Mesodermal cell (in vitro differentiated cells): ENCODE measurements at regions not wholly inside any gene's neighbourhood (a gene's known extent, or its start where the extent isn't known, plus 50 kb on each side); places are given as distances from the start of the nearest gene placed in this dataset.

ENCODE experiments used
- H3K27ac ChIP-seq: 2 replicates; pipeline ENCODE4 v1.7.0; 2013; ENCODE audit warnings: mild to moderate bottlenecking, low read depth, low read length, moderate library complexity; ENCODE audit not compliant: severe bottlenecking
- H3K36me3 ChIP-seq: 2 replicates; pipeline ENCODE4 v1.7.1; 2013; ENCODE audit warnings: mild to moderate bottlenecking, low read length, moderate library complexity; ENCODE audit not compliant: control insufficient read depth, insufficient read depth
- H3K4me1 ChIP-seq: one replicate; pipeline ENCODE4 v1.7.1; 2013; ENCODE audit warnings: mild to moderate bottlenecking, low read length; ENCODE audit not compliant: insufficient read depth, control insufficient read depth, poor library complexity, severe bottlenecking
- H3K4me3 ChIP-seq: 2 replicates; pipeline ENCODE4 v1.7.0; 2013; ENCODE audit warnings: low read length, control low read depth, mild to moderate bottlenecking; ENCODE audit not compliant: insufficient read depth, poor library complexity, severe bottlenecking; ENCODE audit errors: extremely low read depth
- H3K9me3 ChIP-seq: 2 replicates; pipeline ENCODE4 v1.7.1; 2013; ENCODE audit warnings: mild to moderate bottlenecking, low read length, moderate library complexity; ENCODE audit not compliant: control insufficient read depth
- WGBS, 2 experiments: methylation state at CpG; one replicate each; pipeline ENCODE4 v1.1.5; 2013; ENCODE audit warnings: missing lambda C conversion rate in 2 of 2; ENCODE audit not compliant: insufficient coverage in 2 of 2; 5-methylcytosine and 5-hydroxymethylcytosine counted together

DNA sequence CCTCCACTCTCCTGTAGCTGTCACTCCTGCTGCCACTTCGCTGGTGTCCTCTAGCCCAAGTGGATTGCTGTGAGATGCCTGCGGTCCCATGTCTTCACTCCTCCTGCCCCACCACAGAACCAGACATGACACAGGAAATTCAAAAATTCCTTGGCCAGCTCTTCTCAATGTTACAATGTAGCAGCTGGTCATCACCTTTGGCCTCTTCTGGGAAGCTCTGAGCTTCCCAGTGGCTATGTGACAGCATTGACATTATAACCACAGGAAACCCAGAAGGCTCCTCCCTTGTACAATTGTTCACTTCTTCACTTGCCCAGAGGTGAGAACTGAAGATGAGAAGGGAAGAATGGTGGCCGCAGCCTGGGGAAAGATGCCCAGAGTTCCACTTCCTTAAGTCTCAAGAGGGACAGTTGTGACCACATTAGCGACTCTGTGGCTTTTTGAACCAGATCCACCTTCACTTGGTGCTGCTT is 76.1 kb upstream of the NAA20 start:
- Histone ChIP-seq H3K36me3 (peaks cover 56% of the 10 kb centered on the region), H3K9me3 (no peaks in the 10 kb centered on the region), H3K4me3 (no peak overlapping the region), H3K4me1 (peaks cover 38% of the 10 kb centered on the region), H3K27ac (no peak overlapping the region)
- 93 to 98% methylated on average over 4 of the region's 4 CpGs for WGBS, 2 experiments

GRCh38 chr20:19942611-19943010 is 74.6 kb upstream of the NAA20 start:
- WGBS, 2 experiments = 90 to 100% methylated on average over 1 of the region's 1 CpG
- Histone ChIP-seq H3K4me3 (no peak overlapping the region), H3K27ac (peak overlapping the region; percentile 71), H3K36me3 (peaks cover 55% of the 10 kb centered on the region), H3K4me1 (peaks cover 38% of the 10 kb centered on the region), H3K9me3 (no peaks in the 10 kb centered on the region)

GRCh38 chr20:19943061-19943521 is 74.1 kb upstream of the NAA20 start:
- H3K9me3 ChIP-seq = no peaks in the 10 kb centered on the region
- H3K27ac ChIP-seq = peak overlapping the region; percentile 71
- H3K36me3 ChIP-seq = peaks cover 55% of the 10 kb centered on the region
- H3K4me3 ChIP-seq = no peak overlapping the region
- peaks cover 43% of the 10 kb centered on the region for H3K4me1 ChIP-seq
- 89 to 95% methylated on average over 6 of the region's 7 CpGs for WGBS, 2 experiments

DNA sequence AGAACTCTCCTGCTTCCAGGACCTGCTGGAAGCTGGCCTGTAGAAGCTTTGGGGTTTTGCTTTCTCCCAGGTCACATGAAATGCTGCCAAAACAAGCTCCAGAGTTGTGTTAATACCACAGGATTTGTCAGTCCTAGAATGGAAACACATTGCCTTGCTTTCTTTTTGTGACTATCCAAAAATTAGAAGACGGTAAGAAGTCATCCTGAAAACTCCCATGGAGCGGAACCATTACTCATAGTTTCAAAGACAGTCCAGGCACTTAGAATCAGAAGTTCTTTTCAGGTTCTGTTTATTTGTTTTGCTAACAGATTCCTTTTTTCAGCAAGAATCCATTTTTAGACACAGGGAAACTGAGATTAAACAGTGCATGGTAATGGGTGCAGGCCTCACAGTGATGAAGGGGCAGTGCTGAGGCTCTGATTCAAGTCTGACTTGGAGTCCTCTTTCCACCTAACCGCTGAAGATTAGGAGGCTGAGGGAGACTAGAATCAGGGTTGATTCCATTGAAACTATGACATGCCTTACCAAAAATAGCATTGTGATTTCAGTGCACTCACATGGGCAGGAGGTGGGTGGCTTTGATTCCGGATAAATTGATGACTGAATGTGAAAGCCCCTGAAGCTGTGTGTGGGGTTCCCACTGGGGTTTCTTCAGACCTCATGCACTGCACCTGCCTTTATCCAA is 72.2 kb upstream of the NAA20 start:
- Histone ChIP-seq H3K9me3 (no peaks in the 10 kb centered on the region), H3K36me3 (peaks cover 54% of the 10 kb centered on the region), H3K4me1 (peaks cover 43% of the 10 kb centered on the region), H3K4me3 (no peak overlapping the region), H3K27ac (peak overlapping the region; percentile 2)
- 92 to 100% methylated on average over 1 to 3 of the region's 4 CpGs for WGBS, 2 experiments

DNA sequence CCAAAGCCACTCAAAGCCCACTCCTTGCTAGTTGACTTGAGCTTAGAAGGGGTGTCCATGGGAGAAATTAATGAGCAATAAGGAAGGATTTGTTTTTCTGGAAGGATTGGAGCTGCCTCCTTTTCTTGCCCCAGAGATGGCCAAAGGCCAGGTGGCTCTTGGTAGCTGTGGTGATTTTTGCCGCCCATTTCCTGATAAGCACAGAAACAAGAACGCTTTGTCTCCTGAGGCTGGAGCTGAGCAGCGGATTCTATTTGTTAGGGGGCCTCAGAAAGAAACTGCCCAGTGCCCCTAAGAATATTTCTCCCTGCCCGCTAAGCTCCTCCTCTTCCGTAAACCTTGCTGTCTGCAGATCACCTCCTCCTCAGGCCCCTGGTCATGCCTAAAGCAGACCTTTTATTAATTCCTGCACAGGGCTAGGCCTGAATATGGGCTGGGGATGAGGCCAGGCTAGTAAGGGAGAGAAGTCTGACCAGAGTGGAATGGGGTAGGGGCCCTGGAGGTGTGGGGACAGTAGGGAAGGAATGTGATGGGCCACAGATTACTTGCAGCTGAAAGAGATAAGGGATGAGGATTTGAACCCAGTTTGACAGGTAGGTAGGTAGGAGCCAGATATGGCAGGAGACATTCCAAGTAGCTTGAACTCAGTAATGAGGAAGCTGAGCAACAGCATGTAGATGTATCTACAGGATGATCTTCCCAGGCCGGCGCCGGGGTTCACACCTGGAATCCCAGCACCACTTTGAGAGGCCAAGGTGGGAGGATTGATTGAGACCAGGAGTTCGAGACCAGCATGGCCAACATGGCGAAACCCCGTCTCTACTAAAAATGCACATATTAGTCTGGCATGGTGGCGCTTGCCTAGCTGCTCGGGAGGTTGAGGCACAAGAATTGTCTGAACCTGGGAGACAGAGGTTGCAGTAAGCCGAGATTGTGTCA is 71.2 kb upstream of the NAA20 start:
- Histone ChIP-seq H3K36me3 (peaks cover 55% of the 10 kb centered on the region), H3K4me3 (no peak overlapping the region), H3K27ac (no peak overlapping the region), H3K4me1 (peaks cover 43% of the 10 kb centered on the region), H3K9me3 (no peaks in the 10 kb centered on the region)
- WGBS, 2 experiments = 90 to 94% methylated on average over 13 to 14 of the region's 14 CpGs

DNA sequence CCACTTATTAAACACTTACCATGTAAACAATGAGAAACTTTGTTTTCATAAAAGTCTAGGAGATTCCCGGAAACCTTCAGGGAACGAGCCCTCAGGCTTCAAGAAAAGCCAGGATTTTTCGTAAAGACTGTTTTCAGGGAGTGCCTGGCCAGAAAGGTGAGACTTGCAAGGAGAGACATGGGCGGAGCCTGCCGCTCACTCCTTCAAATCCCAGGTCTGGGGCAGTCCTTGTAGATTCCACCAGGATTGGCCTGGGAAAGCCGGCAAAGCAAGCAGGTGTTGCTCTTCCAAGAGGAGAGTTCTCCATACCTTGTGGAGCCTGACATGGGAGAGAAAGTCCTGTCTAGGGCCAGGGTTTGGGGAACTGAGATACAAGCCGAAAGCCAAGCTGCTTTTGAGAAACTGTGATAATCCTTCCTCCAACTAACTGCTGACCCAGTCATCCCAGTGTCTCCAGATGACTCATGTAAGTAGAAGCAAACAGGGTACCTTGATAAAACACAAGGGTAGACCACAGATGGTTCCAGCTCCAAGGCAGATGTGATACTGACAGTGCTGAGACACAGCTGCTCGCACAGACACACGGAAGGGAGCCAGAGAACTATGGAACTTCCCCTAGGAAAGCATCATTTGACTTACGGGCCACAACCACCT is 69.4 kb upstream of the NAA20 start:
- H3K27ac ChIP-seq = peak overlapping the region; percentile 32
- peaks cover 57% of the 10 kb centered on the region for H3K36me3 ChIP-seq
- H3K4me3 ChIP-seq = no peak overlapping the region
- WGBS, 2 experiments = 87 to 90% methylated on average over 8 of the region's 10 CpGs
- H3K9me3 ChIP-seq = no peaks in the 10 kb centered on the region
- peaks cover 47% of the 10 kb centered on the region for H3K4me1 ChIP-seq

DNA sequence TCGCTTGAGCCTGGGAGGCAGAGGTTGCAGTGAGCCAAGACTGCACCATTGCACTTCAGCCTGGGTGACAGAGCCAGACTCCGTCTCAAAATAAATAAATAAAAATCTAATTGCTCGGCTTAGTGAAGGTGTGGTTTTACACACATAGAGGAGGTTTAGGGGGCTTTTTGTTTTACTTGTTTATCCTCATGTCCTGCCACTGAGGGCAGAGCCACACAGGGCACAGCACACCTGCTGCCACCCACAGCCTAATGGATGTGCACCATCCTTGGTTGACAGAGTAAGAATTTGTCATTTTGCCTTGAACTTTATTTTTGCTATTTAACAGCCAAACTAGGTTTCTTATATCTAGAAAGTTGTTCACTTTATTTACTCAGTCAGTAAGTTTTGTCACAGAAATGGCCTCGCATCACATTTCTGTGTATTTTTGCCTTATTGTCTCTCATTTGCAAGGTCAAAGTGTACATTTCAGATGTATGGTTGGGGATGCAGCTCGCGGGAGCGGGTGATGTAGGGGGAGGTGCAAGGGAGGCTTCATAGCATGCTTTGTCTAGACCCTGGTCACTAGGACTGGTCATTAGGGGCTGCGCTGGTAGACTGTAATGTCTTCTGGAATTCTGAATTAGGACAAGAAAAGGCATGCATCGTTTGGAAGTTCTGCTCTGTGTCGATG is 67.8 kb upstream of the NAA20 start:
- no peaks in the 10 kb centered on the region for H3K9me3 ChIP-seq
- H3K36me3 ChIP-seq = peaks cover 56% of the 10 kb centered on the region
- WGBS, 2 experiments = 96% methylated on average over 6 to 7 of the region's 10 CpGs
- H3K27ac ChIP-seq = no peak overlapping the region
- H3K4me3 ChIP-seq = no peak overlapping the region
- H3K4me1 ChIP-seq = peaks cover 33% of the 10 kb centered on the region

GRCh38 chr20:19950042-19950441 is 67.1 kb upstream of the NAA20 start:
- H3K27ac ChIP-seq = no peak overlapping the region
- no peak overlapping the region for H3K4me3 ChIP-seq
- 100% methylated on average over 1 of the region's 2 CpGs for WGBS, 2 experiments
- H3K36me3 ChIP-seq = peaks cover 63% of the 10 kb centered on the region
- H3K9me3 ChIP-seq = no peaks in the 10 kb centered on the region
- peaks cover 26% of the 10 kb centered on the region for H3K4me1 ChIP-seq

DNA sequence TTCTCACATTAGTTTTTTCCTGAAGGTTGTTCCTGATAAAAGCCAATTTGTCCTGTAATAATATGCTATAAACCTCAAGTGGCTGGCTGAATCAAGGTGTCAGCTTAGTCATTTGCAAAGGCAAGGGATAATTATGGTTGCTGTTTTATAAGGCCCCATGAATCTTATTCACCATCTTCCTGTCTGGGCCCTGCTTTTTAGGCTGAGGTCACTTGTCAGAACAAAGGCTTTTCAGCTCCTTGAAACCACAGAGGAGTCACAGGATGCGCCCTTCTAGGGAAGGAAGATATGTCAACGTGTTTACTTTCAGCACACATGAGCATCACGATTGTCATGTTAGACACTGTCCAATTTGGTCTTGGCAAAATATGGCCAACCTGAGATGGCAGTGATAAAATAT is 64.8 kb upstream of the NAA20 start:
- WGBS, 2 experiments = 88 to 93% methylated on average over 3 of the region's 3 CpGs
- no peak overlapping the region for H3K27ac ChIP-seq
- H3K4me1 ChIP-seq = peaks cover 18% of the 10 kb centered on the region
- H3K4me3 ChIP-seq = no peak overlapping the region
- no peaks in the 10 kb centered on the region for H3K9me3 ChIP-seq
- H3K36me3 ChIP-seq = peaks cover 71% of the 10 kb centered on the region

DNA sequence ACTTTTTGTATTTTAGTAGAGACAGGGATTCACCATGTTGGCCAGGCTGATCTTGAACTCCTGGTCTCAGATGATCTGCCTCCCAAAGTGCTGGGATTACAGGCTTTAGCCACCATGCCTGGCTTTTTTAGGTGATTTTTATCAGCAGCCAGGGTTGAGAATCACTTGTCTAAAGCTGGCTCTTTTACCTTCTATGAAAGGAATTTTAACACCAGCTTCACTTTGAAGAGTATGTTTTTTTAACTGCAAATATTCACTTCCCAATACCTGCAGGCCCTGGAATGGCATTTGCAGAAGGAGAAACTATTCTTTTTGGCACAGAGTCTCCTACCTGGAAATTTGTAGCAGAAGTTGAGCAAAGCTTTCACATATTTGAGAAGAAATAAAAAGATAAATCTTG is 63.6 kb upstream of the NAA20 start:
- H3K4me3 ChIP-seq = no peak overlapping the region

More for the DNA sequence above, 63.6 kb upstream of the NAA20 start:
- Histone ChIP-seq H3K36me3 (peaks cover 73% of the 10 kb centered on the region), H3K9me3 (no peaks in the 10 kb centered on the region), H3K4me1 (peaks cover 11% of the 10 kb centered on the region), H3K27ac (no peak overlapping the region)
